ENCODE measurements at regions not wholly inside any gene's neighbourhood (a gene's known extent, or its start where the extent isn't known, plus 50 kb on each side); places are given as distances from the start of the nearest gene placed in this dataset.

DNA sequence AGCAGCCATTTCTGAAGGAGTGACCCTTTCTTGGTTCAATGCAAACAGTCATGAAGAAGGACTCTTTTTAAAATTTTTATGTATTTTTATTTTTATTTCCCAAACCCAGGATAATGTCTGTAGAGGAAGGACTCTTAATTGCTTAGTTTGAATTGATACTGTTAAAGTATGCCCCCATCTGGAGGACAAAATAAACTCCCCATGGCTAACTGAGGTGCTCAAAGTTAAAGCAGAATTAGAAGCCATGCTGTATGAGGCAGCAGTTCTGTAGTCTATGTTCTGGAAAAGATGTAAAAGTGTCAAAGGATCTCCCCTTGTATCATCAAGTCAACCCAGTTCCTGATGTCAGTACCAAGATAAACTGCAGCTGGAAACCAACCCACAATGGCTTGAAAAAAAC lies 617.9 kb upstream of the GRM3 start:
- Histone ChIP-seq H3K36me3 (ENCODE audit: control insufficient read depth in 1 of 2, insufficient read depth in 2 of 2, low read length in 2 of 2) (no peaks in the 10 kb centered on the region), H4K20me1 (ENCODE audit: insufficient read depth) (no peaks in the 10 kb centered on the region; the same call in 1 of the 2 replicates), H3K4me3 (replicated peaks in 1 of 2; ENCODE audit: low read depth in 1 of 2, low read length in 2 of 2) (no peak overlapping the region), H3K9me3 (ENCODE audit: control insufficient read depth in 1 of 2, insufficient read depth in 1 of 2, low read depth in 1 of 2, low read length in 2 of 2) (no peaks in the 10 kb centered on the region), H3K27me3 (ENCODE audit: insufficient read depth, low read length) (no peaks in the 10 kb centered on the region), H3K79me2 (ENCODE audit: insufficient read depth, low read length) (no peaks in the 10 kb centered on the region), H3K27ac (ENCODE audit: low read depth, low read length) (no peak overlapping the region), H3K4me2 (ENCODE audit: low read length) (no peak overlapping the region), H2AFZ (ENCODE audit: low read depth, low read length, poor library complexity, severe bottlenecking) (no peak overlapping the region), H3K9ac (ENCODE audit: low read length) (no peak overlapping the region), H3K4me1 (ENCODE audit: control insufficient read depth in 1 of 2, insufficient read depth in 2 of 2, low read length in 2 of 2) (no peaks in the 10 kb centered on the region), H3K9me2 (ENCODE audit: insufficient read depth) (no peaks in the 10 kb centered on the region)
- ChIA-PET CTCF (no interaction called here), POLR2A (no interaction called here), RAD21 (ENCODE audit: low non-redundant PET in 1 of 2, low total read pairs in 2 of 2, uncharacterized antibody in 2 of 2, unreplicated experiment in 2 of 2) (no interaction called here)
- intact Hi-C loops (cut with micrococcal nuclease): no loop called here
- no TSS peak for BruUV-seq (replicated peaks)
- ATAC-seq: peak; percentile 54; the same call in 1 of the 2 replicates
- TF ChIP-seq, protein P1, sequence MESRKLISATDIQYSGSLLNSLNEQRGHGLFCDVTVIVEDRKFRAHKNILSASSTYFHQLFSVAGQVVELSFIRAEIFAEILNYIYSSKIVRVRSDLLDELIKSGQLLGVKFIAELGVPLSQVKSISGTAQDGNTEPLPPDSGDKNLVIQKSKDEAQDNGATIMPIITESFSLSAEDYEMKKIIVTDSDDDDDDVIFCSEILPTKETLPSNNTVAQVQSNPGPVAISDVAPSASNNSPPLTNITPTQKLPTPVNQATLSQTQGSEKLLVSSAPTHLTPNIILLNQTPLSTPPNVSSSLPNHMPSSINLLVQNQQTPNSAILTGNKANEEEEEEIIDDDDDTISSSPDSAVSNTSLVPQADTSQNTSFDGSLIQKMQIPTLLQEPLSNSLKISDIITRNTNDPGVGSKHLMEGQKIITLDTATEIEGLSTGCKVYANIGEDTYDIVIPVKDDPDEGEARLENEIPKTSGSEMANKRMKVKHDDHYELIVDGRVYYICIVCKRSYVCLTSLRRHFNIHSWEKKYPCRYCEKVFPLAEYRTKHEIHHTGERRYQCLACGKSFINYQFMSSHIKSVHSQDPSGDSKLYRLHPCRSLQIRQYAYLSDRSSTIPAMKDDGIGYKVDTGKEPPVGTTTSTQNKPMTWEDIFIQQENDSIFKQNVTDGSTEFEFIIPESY (IDR thresholded peaks at IDR 0.05; ENCODE audit: extremely low read depth, insufficient replicate concordance, low read length): no peak
- TF ChIP-seq RAD21 (IDR thresholded peaks at IDR 0.05; ENCODE audit: low read depth) (0 out of 2 replicates have a peak, but pooled peaks have one; percentile 7), POLR2A (IDR thresholded peaks at IDR 0.05; ENCODE audit: borderline replicate concordance, extremely low read depth, insufficient read depth, insufficient read length) (no peak)
- no peak for DNase-seq (ENCODE audit: low read depth, low spot score)

DNA sequence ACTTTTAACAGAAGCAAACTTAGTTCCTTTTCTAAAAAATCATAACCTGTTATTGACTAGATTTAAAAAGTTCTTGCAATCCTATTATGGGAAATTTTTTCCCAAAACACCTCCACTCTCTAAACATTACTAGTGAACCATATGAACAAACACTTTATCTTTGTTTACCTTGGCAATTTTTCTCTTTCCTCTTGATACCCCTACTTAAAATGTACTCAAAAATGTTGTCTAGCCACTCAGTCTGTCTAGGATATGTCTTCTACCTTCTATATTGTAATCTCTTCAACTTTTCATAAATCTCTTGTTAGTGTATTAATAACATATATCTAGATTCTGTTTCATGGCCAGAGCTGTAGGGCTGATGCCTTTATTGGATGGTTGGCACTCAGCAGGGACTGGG lies 630.0 kb upstream of the GRM3 start:
- Histone ChIP-seq H3K27ac (ENCODE audit: low read depth, low read length) (no peak overlapping the region), H3K9ac (ENCODE audit: low read length) (no peak overlapping the region), H3K9me3 (ENCODE audit: control insufficient read depth in 1 of 2, insufficient read depth in 1 of 2, low read depth in 1 of 2, low read length in 2 of 2) (no peaks in the 10 kb centered on the region), H2AFZ (ENCODE audit: low read depth, low read length, poor library complexity, severe bottlenecking) (no peak overlapping the region), H3K4me2 (ENCODE audit: low read length) (no peak overlapping the region), H3K9me2 (ENCODE audit: insufficient read depth) (no peaks in the 10 kb centered on the region), H3K79me2 (ENCODE audit: insufficient read depth, low read length) (no peaks in the 10 kb centered on the region), H3K4me3 (replicated peaks in 1 of 2; ENCODE audit: low read depth in 1 of 2, low read length in 2 of 2) (no peak overlapping the region), H4K20me1 (ENCODE audit: insufficient read depth) (no peaks in the 10 kb centered on the region), H3K36me3 (ENCODE audit: control insufficient read depth in 1 of 2, insufficient read depth in 2 of 2, low read length in 2 of 2) (no peaks in the 10 kb centered on the region), H3K27me3 (ENCODE audit: insufficient read depth, low read length) (no peaks in the 10 kb centered on the region), H3K4me1 (ENCODE audit: control insufficient read depth in 1 of 2, insufficient read depth in 2 of 2, low read length in 2 of 2) (no peaks in the 10 kb centered on the region)
- ChIA-PET RAD21 (ENCODE audit: low non-redundant PET in 1 of 2, low total read pairs in 2 of 2, uncharacterized antibody in 2 of 2, unreplicated experiment in 2 of 2) (no interaction called here), POLR2A (no interaction called here), CTCF (no interaction called here)
- ATAC-seq (no peak), DNase-seq (ENCODE audit: low read depth, low spot score) (no peak)
- intact Hi-C loops (cut with micrococcal nuclease): no loop called here
- no TSS peak for BruUV-seq (replicated peaks)
- no peak for TF ChIP-seq ZFX (IDR thresholded peaks at IDR 0.05)
- no peak for TF ChIP-seq RAD21 (IDR thresholded peaks at IDR 0.05; ENCODE audit: low read depth)
- TF ChIP-seq ELF1 (IDR thresholded peaks at IDR 0.05; ENCODE audit: borderline replicate concordance, low read depth): no peak
- TF ChIP-seq, protein P2, sequence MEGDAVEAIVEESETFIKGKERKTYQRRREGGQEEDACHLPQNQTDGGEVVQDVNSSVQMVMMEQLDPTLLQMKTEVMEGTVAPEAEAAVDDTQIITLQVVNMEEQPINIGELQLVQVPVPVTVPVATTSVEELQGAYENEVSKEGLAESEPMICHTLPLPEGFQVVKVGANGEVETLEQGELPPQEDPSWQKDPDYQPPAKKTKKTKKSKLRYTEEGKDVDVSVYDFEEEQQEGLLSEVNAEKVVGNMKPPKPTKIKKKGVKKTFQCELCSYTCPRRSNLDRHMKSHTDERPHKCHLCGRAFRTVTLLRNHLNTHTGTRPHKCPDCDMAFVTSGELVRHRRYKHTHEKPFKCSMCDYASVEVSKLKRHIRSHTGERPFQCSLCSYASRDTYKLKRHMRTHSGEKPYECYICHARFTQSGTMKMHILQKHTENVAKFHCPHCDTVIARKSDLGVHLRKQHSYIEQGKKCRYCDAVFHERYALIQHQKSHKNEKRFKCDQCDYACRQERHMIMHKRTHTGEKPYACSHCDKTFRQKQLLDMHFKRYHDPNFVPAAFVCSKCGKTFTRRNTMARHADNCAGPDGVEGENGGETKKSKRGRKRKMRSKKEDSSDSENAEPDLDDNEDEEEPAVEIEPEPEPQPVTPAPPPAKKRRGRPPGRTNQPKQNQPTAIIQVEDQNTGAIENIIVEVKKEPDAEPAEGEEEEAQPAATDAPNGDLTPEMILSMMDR (IDR thresholded peaks at IDR 0.05 in 2 of 3, conservative IDR thresholded peaks at IDR 0.05 in 1 of 3; ENCODE audit: borderline replicate concordance in 1 of 3, insufficient read depth in 1 of 3, low read depth in 2 of 3, low read length in 2 of 3): no peak
- TF ChIP-seq REST (IDR thresholded peaks at IDR 0.05; ENCODE audit: low read depth): no peak
- TF ChIP-seq CEBPB (IDR thresholded peaks at IDR 0.05; ENCODE audit: low read depth): no peak
- TF ChIP-seq EZH2 (IDR thresholded peaks at IDR 0.05): no peak
- TF ChIP-seq POLR2A (IDR thresholded peaks at IDR 0.05; ENCODE audit: borderline replicate concordance, extremely low read depth, insufficient read depth, insufficient read length): no peak
- no peak for TF ChIP-seq SIN3A (IDR thresholded peaks at IDR 0.05; ENCODE audit: low read depth)
- TF ChIP-seq, protein P3, sequence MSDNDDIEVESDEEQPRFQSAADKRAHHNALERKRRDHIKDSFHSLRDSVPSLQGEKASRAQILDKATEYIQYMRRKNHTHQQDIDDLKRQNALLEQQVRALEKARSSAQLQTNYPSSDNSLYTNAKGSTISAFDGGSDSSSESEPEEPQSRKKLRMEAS (IDR thresholded peaks at IDR 0.05): no peak
- no peak for TF ChIP-seq TCF7L2 (IDR thresholded peaks at IDR 0.05; ENCODE audit: borderline replicate concordance, extremely low read depth, insufficient read depth, insufficient read length)
- no peak for TF ChIP-seq EGR1 (IDR thresholded peaks at IDR 0.05; ENCODE audit: low read depth)
- no peak for TF ChIP-seq CBX3 (IDR thresholded peaks at IDR 0.05; ENCODE audit: low read depth)
